GM12801 (cell line): ENCODE measurements at regions not wholly inside any gene's neighbourhood (a gene's known extent, or its start where the extent isn't known, plus 50 kb on each side); places are given as distances from the start of the nearest gene placed in this dataset.

Experiments used
- CTCF ChIP-seq: IDR thresholded peaks from one replicate; pipeline ENCODE4 v1.5.1; 2011; ENCODE audit warnings: control low read depth; ENCODE audit not compliant: insufficient read length; ENCODE audit errors: extremely low read depth

- no peak for TF ChIP-seq CTCF
Observed at GRCh38 chr12:65740873-65741600, 83.2 kb upstream of the HMGA2 start.

GRCh38 chr12:65741656-65742017 is 82.6 kb upstream of the HMGA2 start:
- no peak for TF ChIP-seq CTCF

GRCh38 chr12:65742018-65743010 is 82.0 kb upstream of the HMGA2 start:
- no peak for TF ChIP-seq CTCF

GRCh38 chr12:65747338-65747737 is 76.9 kb upstream of the HMGA2 start:
- TF ChIP-seq CTCF, result no peak

GRCh38 chr12:65748332-65748731 is 76.0 kb upstream of the HMGA2 start:
- no peak for TF ChIP-seq CTCF

GRCh38 chr12:65754290-65754689 is 70.0 kb upstream of the HMGA2 start:
- no peak for TF ChIP-seq CTCF

- TF ChIP-seq CTCF, result no peak
Observed at GRCh38 chr12:65754744-65755595, 69.3 kb upstream of the HMGA2 start.
